Endothelial cell of umbilical vein (primary cell): ENCODE measurements at regions not wholly inside any gene's neighbourhood (a gene's known extent, or its start where the extent isn't known, plus 50 kb on each side); places are given as distances from the start of the nearest gene placed in this dataset.

Experiments
- BruUV-seq: library from RNA; stranded (reverse); fragments of 400-500 nt; replicated peaks from 2 replicates; lab custom pipeline; 2021; lab: Mats Ljungman, UMichigan
- CTCF ChIA-PET: fragments of 300-600, 350-600 bp; sonication (Branson Sonifier 250); formaldehyde crosslinking; loops from one replicate; lab custom pipeline; 2021; ENCODE audit warnings: antibody characterized with exemption, inconsistent platforms; lab: Charles Lee
- POLR2A ChIA-PET: fragments of 300-600, 350-600 bp; sonication (Branson Sonifier 250); formaldehyde crosslinking; loops from one replicate; lab custom pipeline; 2021; ENCODE audit warnings: antibody characterized with exemption, inconsistent platforms; lab: Charles Lee
- DNase-seq: peaks from one replicate; pipeline ENCODE4 v3.0.0-alpha.2; 2011; ENCODE audit warnings: low read depth, low spot score
- FAIRE-seq: peaks from 2 replicates; lab custom pipeline; 2011; peaks lifted over from hg19 to GRCh38; lab: Jason Lieb, UNC
- H2AFZ ChIP-seq: 2 replicates; pipeline ENCODE4 v1.6.0; 2012; ENCODE audit warnings: low read depth, low read length, control low read depth, inconsistent platforms
- H3K27ac ChIP-seq: 2 replicates; pipeline ENCODE4 v1.5.1; 2011; ENCODE audit warnings: low read depth, mild to moderate bottlenecking, control low read depth, low read length, moderate library complexity; ENCODE audit not compliant: insufficient read depth
- H3K27me3 ChIP-seq, 2 experiments: 2 replicates each; pipeline versions ENCODE4 v1.6.0 to v1.6.1; 2011; ENCODE audit warnings: low read length in 2 of 2, mixed read lengths in 1 of 2; ENCODE audit not compliant: control insufficient read depth in 2 of 2, insufficient read depth in 2 of 2
- H3K36me3 ChIP-seq, 2 experiments: 2 replicates in 1 of 2; 3 replicates in 1 of 2; pipeline ENCODE4 v1.5.1; 2011; ENCODE audit warnings: low read length in 2 of 2, mild to moderate bottlenecking in 1 of 2, moderate library complexity in 1 of 2; ENCODE audit not compliant: control insufficient read depth in 2 of 2, insufficient read depth in 2 of 2; ENCODE audit errors: extremely low read depth in 1 of 2
- H3K4me1 ChIP-seq: 3 replicates; pipeline ENCODE4 v1.5.1; 2011; ENCODE audit warnings: mild to moderate bottlenecking, low read length; ENCODE audit not compliant: control insufficient read depth, insufficient read depth; ENCODE audit errors: extremely low read depth
- H3K4me2 ChIP-seq: 2 replicates; pipeline ENCODE4 v1.6.1; 2011; ENCODE audit warnings: low read length, control low read depth, mixed read lengths; ENCODE audit not compliant: insufficient read depth
- H3K4me3 ChIP-seq, 3 experiments: fragments of 200-600 bp in 1 of 3; sonication (generic), shearing (Covaris generic) in 1 of 3; replicated peaks in 1 of 3; 2 replicates each; pipeline ENCODE4 v1.5.1; 2011 to 2016; ENCODE audit warnings: control low read depth in 3 of 3, low read length in 3 of 3, mild to moderate bottlenecking in 2 of 3, inconsistent platforms in 1 of 3, low read depth in 1 of 3, moderate library complexity in 1 of 3; ENCODE audit not compliant: insufficient read depth in 1 of 3
- H3K79me2 ChIP-seq: 2 replicates; pipeline ENCODE4 v1.6.0; 2012; ENCODE audit warnings: low read length, inconsistent platforms; ENCODE audit not compliant: control insufficient read depth, insufficient read depth
- H3K9ac ChIP-seq: replicated peaks from 2 replicates; pipeline ENCODE3; 2011; ENCODE audit warnings: low read length, control low read depth; ENCODE audit not compliant: insufficient read depth; ENCODE audit errors: extremely low read depth
- H3K9me1 ChIP-seq: replicated peaks from 3 replicates; pipeline ENCODE4 v1.6.0; 2011; ENCODE audit warnings: mild to moderate bottlenecking, low read length; ENCODE audit not compliant: control insufficient read depth, insufficient read depth; ENCODE audit errors: extremely low read depth
- H3K9me3 ChIP-seq: replicated peaks from 2 replicates; pipeline ENCODE4 v1.5.1; 2012; ENCODE audit warnings: low read length, inconsistent platforms; ENCODE audit not compliant: control insufficient read depth, insufficient read depth
- H4K20me1 ChIP-seq: replicated peaks from 2 replicates; pipeline ENCODE3; 2011; ENCODE audit warnings: mild to moderate bottlenecking, low read length; ENCODE audit not compliant: control insufficient read depth, insufficient read depth; ENCODE audit errors: extremely low read depth
- EZH2 ChIP-seq: IDR thresholded peaks from 2 replicates; pipeline ENCODE4 v1.6.1; 2012; ENCODE audit warnings: borderline replicate concordance, low read depth, mild to moderate bottlenecking, moderate library complexity, low read length, inconsistent platforms; ENCODE audit not compliant: severe bottlenecking
- FOS ChIP-seq: IDR thresholded peaks from 2 replicates; pipeline ENCODE4 v1.6.1; 2011; ENCODE audit warnings: mild to moderate bottlenecking, low read length, moderate library complexity, borderline replicate concordance; ENCODE audit not compliant: insufficient read depth
- JUN ChIP-seq: IDR thresholded peaks from 2 replicates; pipeline ENCODE4 v1.6.1; 2011; ENCODE audit warnings: borderline replicate concordance, low read depth; ENCODE audit not compliant: insufficient read length, insufficient read depth
- MAX ChIP-seq: IDR thresholded peaks from 2 replicates; pipeline ENCODE4 v1.6.1; 2011; ENCODE audit not compliant: insufficient read depth, insufficient read length
- MYC ChIP-seq: IDR thresholded peaks from one replicate; pipeline ENCODE4 v1.6.1; 2011; ENCODE audit warnings: mild to moderate bottlenecking, low read depth, low read length
- POLR2A ChIP-seq: IDR thresholded peaks from 2 replicates; pipeline ENCODE4 v1.6.1; 2012; ENCODE audit warnings: low read depth, mild to moderate bottlenecking, control low read depth, low read length
- POLR2AphosphoS5 ChIP-seq: IDR thresholded peaks from 2 replicates; pipeline ENCODE4 v1.6.1; 2012; ENCODE audit warnings: low read depth, mild to moderate bottlenecking, control low read depth, low read length, moderate library complexity; ENCODE audit not compliant: insufficient read depth
- dilution Hi-C: fragments of 300-500 bp; cut with MboI; formaldehyde crosslinking; loops from one replicate; pipeline ENCODE4 v1.15.0; 2019; ENCODE audit warnings: low sequenced_read_pairs; ENCODE audit not compliant: extremely low pct_ligation_motif_present
- intact Hi-C: fragments of 100-400 bp; cut with micrococcal nuclease; formaldehyde crosslinking; loops from one replicate; pipeline ENCODE4 v1.10.0; 2022
- TF ChIP-seq, protein P1 (sequence below), 2 donors: IDR thresholded peaks; 1 replicate in 1 of 2; 2 replicates in 1 of 2; pipeline ENCODE4 v1.5.1; 2011; ENCODE audit warnings: low read length in 2 of 2, mild to moderate bottlenecking in 2 of 2, moderate library complexity in 2 of 2, control low read depth in 1 of 2, inconsistent platforms in 1 of 2, low read depth in 1 of 2; ENCODE audit not compliant: insufficient read depth in 1 of 2; ENCODE audit errors: extremely low read depth in 1 of 2

GRCh38 chr7:124120911-124121310 is 88.0 kb upstream of the TMEM229A start:
- Histone ChIP-seq H3K9ac (no peak overlapping the region), H3K9me1 (no peaks in the 10 kb centered on the region), H3K36me3 (no peaks in the 10 kb centered on the region), H3K4me3 (no peak overlapping the region), H3K79me2 (no peaks in the 10 kb centered on the region), H3K4me1 (peaks cover 9% of the 10 kb centered on the region), H3K27ac (no peak overlapping the region), H3K4me2 (no peak overlapping the region), H4K20me1 (no peaks in the 10 kb centered on the region), H2AFZ (no peak overlapping the region), H3K9me3 (no peaks in the 10 kb centered on the region), H3K27me3 (no peaks in the 10 kb centered on the region)
- FAIRE-seq (no peak), DNase-seq (no peak)
- TF ChIP-seq MAX (no peak), EZH2 (no peak), FOS (no peak), MYC (no peak), JUN (no peak), POLR2A (no peak), POLR2AphosphoS5 (no peak)
- TF ChIP-seq, protein P1, sequence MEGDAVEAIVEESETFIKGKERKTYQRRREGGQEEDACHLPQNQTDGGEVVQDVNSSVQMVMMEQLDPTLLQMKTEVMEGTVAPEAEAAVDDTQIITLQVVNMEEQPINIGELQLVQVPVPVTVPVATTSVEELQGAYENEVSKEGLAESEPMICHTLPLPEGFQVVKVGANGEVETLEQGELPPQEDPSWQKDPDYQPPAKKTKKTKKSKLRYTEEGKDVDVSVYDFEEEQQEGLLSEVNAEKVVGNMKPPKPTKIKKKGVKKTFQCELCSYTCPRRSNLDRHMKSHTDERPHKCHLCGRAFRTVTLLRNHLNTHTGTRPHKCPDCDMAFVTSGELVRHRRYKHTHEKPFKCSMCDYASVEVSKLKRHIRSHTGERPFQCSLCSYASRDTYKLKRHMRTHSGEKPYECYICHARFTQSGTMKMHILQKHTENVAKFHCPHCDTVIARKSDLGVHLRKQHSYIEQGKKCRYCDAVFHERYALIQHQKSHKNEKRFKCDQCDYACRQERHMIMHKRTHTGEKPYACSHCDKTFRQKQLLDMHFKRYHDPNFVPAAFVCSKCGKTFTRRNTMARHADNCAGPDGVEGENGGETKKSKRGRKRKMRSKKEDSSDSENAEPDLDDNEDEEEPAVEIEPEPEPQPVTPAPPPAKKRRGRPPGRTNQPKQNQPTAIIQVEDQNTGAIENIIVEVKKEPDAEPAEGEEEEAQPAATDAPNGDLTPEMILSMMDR (IDR thresholded peaks at IDR 0.05; ENCODE audit: extremely low read depth in 1 of 2, insufficient read depth in 1 of 2, low read depth in 1 of 2, low read length in 2 of 2), result no peak
- BruUV-seq, result no TSS peak
- POLR2A ChIA-PET, result no interaction called here
- CTCF ChIA-PET, result interaction anchor here (1.1 kb wide), 1 partner anchor 20 kb away, joined by 5 read pairs; no protein-coding TSS in a partner anchor
- dilution Hi-C loops (no loop called here), intact Hi-C loops (loop anchor here (10.0 kb wide), 1 partner anchor 326 kb away; no protein-coding TSS in a partner anchor)
